ENCODE measurements at regions not wholly inside any gene's neighbourhood (a gene's known extent, or its start where the extent isn't known, plus 50 kb on each side); places are given as distances from the start of the nearest gene placed in this dataset.
A peak's percentile ranks its signal among the peaks of the same experiment; 100 is the strongest.

DNA sequence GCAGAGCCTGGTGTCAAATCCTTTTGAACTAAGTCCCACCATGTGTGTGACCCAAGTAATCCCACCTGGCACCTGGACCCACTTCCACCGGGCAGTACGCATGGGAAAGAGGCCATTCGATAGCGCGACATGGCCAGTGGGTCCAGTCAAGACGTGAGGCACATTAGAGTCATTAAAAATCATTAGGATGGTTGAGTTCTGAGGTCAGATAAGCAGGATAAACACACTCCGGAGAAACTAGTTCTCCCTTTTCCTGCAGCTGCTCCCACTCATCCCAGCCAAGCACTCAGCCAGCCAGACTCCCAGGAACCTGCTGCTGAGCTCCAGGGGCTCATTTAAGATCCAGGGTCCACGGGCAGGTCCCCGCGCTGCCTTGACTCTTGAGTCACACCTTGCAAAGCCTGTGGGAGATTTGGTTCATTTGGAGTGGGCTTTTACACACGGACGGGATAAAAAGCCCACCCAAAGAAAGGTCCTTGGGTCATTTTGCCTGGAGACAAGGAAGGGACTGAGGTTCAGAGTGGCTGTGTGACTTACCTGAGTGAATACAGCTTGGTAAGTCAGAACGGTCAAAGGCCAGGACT, 313.9 kb downstream of the BCL11B start:
- no peak for ATAC-seq
- no peak overlapping the region for H3K4me3 Mint-ChIP-seq
- peaks cover 7% of the 10 kb centered on the region for H3K4me1 Mint-ChIP-seq (ENCODE audit: low read depth)
- no peaks in the 10 kb centered on the region for H3K27me3 Mint-ChIP-seq (ENCODE audit: low read depth)
- H3K36me3 Mint-ChIP-seq (ENCODE audit: insufficient read depth): no peaks in the 10 kb centered on the region
- no peak for DNase-seq
- no peaks in the 10 kb centered on the region for H3K9me3 Mint-ChIP-seq

- H3K4me3 Mint-ChIP-seq: no peak overlapping the region
- H3K36me3 Mint-ChIP-seq (ENCODE audit: insufficient read depth): no peaks in the 10 kb centered on the region
- no peaks in the 10 kb centered on the region for H3K27me3 Mint-ChIP-seq (ENCODE audit: low read depth)
- H3K4me1 Mint-ChIP-seq (ENCODE audit: low read depth): peaks cover 12% of the 10 kb centered on the region
- no peaks in the 10 kb centered on the region for H3K9me3 Mint-ChIP-seq
- DNase-seq: no peak
- no peak for ATAC-seq
Measured at GRCh38 chr14:98958632-98959031, 313.4 kb downstream of the BCL11B start.

DNA sequence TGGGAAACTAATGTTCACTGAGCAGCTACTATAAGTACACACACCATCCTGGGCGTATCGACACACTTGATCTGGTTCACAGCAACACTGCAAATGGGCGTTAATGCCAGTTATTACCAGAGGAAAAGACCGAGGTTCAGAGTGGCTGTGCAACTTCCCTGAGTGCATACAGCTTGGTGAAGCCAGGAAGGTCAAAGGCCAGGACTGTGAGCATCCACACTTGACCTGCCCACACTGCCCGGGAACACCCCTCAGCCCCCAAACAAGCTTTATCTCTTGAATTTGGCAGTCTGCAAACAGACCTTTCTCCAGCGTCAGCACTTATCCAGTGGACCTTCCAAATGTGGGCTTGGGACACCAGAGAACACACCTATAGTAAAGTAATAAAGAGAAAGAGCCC, 312.6 kb downstream of the BCL11B start:
- ATAC-seq (no peak), DNase-seq (no peak)
- Mint-ChIP-seq H3K27me3 (ENCODE audit: low read depth) (no peaks in the 10 kb centered on the region), H3K4me3 (no peak overlapping the region), H3K4me1 (ENCODE audit: low read depth) (peaks cover 18% of the 10 kb centered on the region), H3K36me3 (ENCODE audit: insufficient read depth) (no peaks in the 10 kb centered on the region), H3K9me3 (no peaks in the 10 kb centered on the region)

- no peaks in the 10 kb centered on the region for H3K27me3 Mint-ChIP-seq (ENCODE audit: low read depth)
- no peaks in the 10 kb centered on the region for H3K36me3 Mint-ChIP-seq (ENCODE audit: insufficient read depth)
- H3K4me1 Mint-ChIP-seq (ENCODE audit: low read depth): peaks cover 25% of the 10 kb centered on the region
- no peak overlapping the region for H3K4me3 Mint-ChIP-seq
- ATAC-seq (no peak), DNase-seq (no peak)
- no peaks in the 10 kb centered on the region for H3K9me3 Mint-ChIP-seq
Measured at GRCh38 chr14:98959958-98960616, 311.9 kb downstream of the BCL11B start.

DNA sequence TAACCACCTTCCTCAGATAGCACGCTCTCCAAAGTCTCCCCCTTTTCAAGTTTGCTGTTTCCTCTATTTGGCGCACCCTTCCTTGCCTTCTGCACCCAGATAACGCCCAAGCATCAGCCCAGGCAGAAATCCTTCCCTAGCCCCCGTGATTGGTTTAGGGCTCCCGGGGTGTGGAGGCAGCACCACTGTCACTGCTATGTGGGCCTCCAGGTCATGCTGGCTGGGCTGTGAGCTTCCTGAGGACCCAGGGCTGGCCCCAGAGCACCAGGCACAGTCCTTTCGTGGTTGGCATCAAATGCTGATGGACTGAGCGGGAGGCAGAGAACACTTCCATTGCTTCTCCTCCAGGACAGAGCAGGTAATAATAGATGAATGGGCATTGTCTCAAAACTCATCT, 311.4 kb downstream of the BCL11B start:
- DNase-seq (no peak), ATAC-seq (no peak)
- H3K27me3 Mint-ChIP-seq (ENCODE audit: low read depth): no peaks in the 10 kb centered on the region
- H3K36me3 Mint-ChIP-seq (ENCODE audit: insufficient read depth): no peaks in the 10 kb centered on the region
- peaks cover 30% of the 10 kb centered on the region for H3K4me1 Mint-ChIP-seq (ENCODE audit: low read depth)
- no peaks in the 10 kb centered on the region for H3K9me3 Mint-ChIP-seq
- H3K4me3 Mint-ChIP-seq: no peak overlapping the region

- ATAC-seq: no peak
- Mint-ChIP-seq H3K36me3 (ENCODE audit: insufficient read depth) (no peaks in the 10 kb centered on the region), H3K9me3 (no peaks in the 10 kb centered on the region), H3K4me1 (ENCODE audit: low read depth) (peaks cover 32% of the 10 kb centered on the region), H3K27me3 (ENCODE audit: low read depth) (no peaks in the 10 kb centered on the region), H3K4me3 (no peak overlapping the region)
- no peak for DNase-seq
Measured at GRCh38 chr14:98961191-98961590, 310.8 kb downstream of the BCL11B start.

DNA sequence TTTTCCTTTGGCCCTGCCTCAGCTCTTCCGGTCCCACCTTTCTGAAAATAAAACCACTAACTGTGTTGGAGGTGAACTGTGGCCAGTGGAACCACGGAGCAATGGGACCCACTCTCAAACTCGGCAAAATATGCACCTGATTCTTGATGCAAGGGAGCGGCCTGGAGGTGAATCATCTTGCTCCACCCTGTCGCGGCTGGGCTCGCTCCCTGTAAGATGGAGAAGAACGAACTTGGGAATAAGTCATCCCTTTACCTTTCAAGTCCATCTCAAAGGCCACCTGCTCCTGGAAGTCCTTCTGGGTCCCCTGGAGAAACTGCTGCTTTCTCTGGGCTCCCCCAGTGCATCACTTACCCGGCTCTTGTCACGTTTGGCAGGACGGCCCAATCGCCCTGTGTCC, 309.9 kb downstream of the BCL11B start:
- ATAC-seq (no peak), DNase-seq (no peak)
- Mint-ChIP-seq H3K4me3 (no peak overlapping the region), H3K9me3 (no peaks in the 10 kb centered on the region), H3K4me1 (ENCODE audit: low read depth) (peaks cover 32% of the 10 kb centered on the region), H3K27me3 (ENCODE audit: low read depth) (no peaks in the 10 kb centered on the region), H3K36me3 (ENCODE audit: insufficient read depth) (no peaks in the 10 kb centered on the region)

DNA sequence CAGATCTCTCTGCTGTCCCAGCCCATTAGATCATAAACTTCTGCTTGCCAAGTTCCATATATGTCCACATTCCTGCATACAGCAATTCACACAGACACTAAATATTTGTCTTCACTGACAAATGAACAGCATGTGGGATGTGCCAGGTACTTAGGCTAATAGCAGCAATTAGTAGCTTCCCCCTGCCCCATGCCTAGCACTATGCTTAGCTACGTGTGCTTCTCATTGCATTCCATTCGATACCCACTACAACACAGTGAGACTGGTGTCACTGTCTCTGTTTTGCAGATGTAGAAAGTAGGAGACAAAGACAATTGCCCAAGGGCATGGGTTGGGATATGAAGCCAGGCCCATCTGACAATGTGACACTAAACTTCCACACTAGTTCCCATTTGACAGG, 308.4 kb downstream of the BCL11B start:
- Mint-ChIP-seq H3K27me3 (ENCODE audit: low read depth) (no peaks in the 10 kb centered on the region), H3K36me3 (ENCODE audit: insufficient read depth) (no peaks in the 10 kb centered on the region), H3K9me3 (no peaks in the 10 kb centered on the region), H3K4me3 (no peak overlapping the region), H3K4me1 (ENCODE audit: low read depth) (peaks cover 32% of the 10 kb centered on the region)
- DNase-seq (no peak), ATAC-seq (no peak)

GRCh38 chr14:98964171-98964570, 307.8 kb downstream of the BCL11B start:
- H3K4me3 Mint-ChIP-seq: no peak overlapping the region
- peaks cover 32% of the 10 kb centered on the region for H3K4me1 Mint-ChIP-seq (ENCODE audit: low read depth)
- peak; percentile 31 to 43 for ATAC-seq
- no peaks in the 10 kb centered on the region for H3K36me3 Mint-ChIP-seq (ENCODE audit: insufficient read depth)
- no peaks in the 10 kb centered on the region for H3K27me3 Mint-ChIP-seq (ENCODE audit: low read depth)
- DNase-seq: no peak
- no peaks in the 10 kb centered on the region for H3K9me3 Mint-ChIP-seq

- Mint-ChIP-seq H3K4me3 (no peak overlapping the region), H3K4me1 (ENCODE audit: low read depth) (peaks cover 30% of the 10 kb centered on the region), H3K36me3 (ENCODE audit: insufficient read depth) (no peaks in the 10 kb centered on the region), H3K9me3 (no peaks in the 10 kb centered on the region), H3K27me3 (ENCODE audit: low read depth) (no peaks in the 10 kb centered on the region)
- ATAC-seq: no peak
- DNase-seq: no peak
Measured at GRCh38 chr14:98965076-98965475, 306.9 kb downstream of the BCL11B start.

DNA sequence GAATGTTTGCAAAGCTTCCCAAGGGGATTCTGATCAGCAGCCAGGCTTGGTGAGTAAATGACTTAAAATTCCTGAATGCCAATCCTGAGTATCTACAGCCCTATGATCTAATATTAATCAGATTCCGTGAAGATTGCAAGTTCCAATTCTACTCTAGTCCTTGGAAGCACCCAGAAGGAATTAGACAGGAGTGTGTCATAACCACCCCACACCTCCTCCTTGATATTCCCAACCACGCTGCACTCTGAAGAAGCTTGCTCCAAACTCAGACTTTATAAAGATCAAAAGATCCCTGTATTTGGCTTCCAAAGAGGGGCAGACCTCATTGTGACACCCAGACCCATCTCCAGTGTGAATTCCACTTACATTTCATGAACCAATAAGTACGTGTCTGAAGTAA, 306.0 kb downstream of the BCL11B start:
- Mint-ChIP-seq H3K27me3 (ENCODE audit: low read depth) (no peaks in the 10 kb centered on the region), H3K4me1 (ENCODE audit: low read depth) (peaks cover 30% of the 10 kb centered on the region), H3K36me3 (ENCODE audit: insufficient read depth) (no peaks in the 10 kb centered on the region), H3K4me3 (no peak overlapping the region), H3K9me3 (no peaks in the 10 kb centered on the region)
- no peak for ATAC-seq
- no peak for DNase-seq

DNA sequence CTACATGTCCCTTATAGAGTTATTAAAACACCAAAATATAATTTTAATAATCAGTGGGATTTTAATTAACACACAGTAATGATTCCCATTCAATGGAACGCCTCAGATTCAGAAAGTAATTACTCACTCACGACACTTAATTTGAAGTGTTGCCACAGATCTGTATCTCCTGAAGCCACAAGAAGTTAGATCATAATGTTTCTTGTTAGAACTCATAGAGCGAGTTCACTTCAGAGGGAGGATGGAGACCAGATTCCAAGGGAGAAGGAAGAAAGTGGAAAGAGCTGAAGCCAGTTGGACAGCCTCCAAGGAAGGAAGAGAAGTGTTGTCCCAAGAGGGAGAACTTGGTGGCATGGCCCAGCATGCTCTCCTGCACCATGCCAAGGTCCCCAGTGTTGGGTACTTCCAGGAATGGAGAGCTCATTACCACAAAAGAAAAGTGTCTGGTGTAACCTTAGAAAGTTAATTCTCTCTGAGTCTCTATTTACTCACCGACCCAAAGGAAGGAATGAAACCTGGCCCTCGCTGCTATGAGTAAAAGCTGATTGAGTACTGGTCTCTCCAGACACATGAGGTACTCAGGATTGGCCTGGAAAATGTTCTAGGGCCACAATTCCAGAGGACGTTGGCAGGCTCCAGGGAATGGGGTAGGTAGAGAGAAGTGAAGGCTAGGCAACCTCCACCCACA, 305.4 kb downstream of the BCL11B start:
- peak in 1 of 2 donors; percentile 27 for ATAC-seq
- Mint-ChIP-seq H3K4me3 (no peak overlapping the region), H3K4me1 (ENCODE audit: low read depth) (peaks cover 30% of the 10 kb centered on the region), H3K27me3 (ENCODE audit: low read depth) (no peaks in the 10 kb centered on the region), H3K9me3 (no peaks in the 10 kb centered on the region), H3K36me3 (ENCODE audit: insufficient read depth) (no peaks in the 10 kb centered on the region)
- DNase-seq: no peak

DNA sequence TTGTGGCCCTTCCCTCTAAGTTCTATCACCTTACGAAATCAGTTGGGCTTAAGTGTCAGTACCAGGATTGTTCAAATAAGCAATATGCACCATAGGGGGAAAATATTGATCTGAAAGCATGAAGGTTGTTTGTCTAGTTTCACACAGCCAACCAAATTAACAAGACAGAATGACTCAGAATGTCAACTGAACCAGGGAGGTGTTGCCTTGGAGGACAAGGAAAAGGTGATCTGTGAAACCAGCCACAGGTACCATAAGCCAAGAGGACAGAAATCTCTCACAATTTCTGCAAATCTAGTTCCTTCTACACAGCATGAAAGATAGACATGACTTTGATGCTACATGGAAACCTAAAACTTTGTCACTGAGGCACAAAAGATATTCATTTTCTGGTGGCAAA, 297.9 kb downstream of the BCL11B start:
- Mint-ChIP-seq H3K9me3 (peaks cover 10% of the 10 kb centered on the region), H3K36me3 (ENCODE audit: insufficient read depth) (no peaks in the 10 kb centered on the region), H3K27me3 (ENCODE audit: low read depth) (no peaks in the 10 kb centered on the region), H3K4me1 (ENCODE audit: low read depth) (no peaks in the 10 kb centered on the region), H3K4me3 (no peak overlapping the region)
- no peak for ATAC-seq
- DNase-seq: no peak

DNA sequence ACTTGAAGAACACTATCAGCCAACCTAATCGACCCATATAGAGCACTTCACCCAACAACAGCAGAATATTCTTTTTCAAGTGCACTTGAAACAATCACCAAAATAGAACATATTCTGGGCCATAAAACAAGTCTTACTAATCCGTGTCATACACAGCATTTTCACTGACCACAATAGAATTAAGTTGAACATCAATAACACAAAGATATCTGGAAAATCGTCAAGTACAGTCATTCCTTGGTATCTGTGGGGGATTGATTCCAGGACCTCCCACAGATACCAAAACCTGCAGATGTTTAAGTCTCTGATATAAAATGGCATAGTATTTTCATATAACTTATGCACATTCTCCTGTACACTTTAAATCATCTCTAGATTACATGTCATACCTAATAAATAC, 295.7 kb downstream of the BCL11B start:
- Mint-ChIP-seq H3K4me1 (ENCODE audit: low read depth) (peaks cover 2% of the 10 kb centered on the region), H3K36me3 (ENCODE audit: insufficient read depth) (no peaks in the 10 kb centered on the region), H3K9me3 (peaks cover 10% of the 10 kb centered on the region), H3K27me3 (ENCODE audit: low read depth) (no peaks in the 10 kb centered on the region), H3K4me3 (no peak overlapping the region)
- no peak for DNase-seq
- ATAC-seq: no peak

- Mint-ChIP-seq H3K9me3 (peaks cover 10% of the 10 kb centered on the region), H3K36me3 (ENCODE audit: insufficient read depth) (no peaks in the 10 kb centered on the region), H3K4me3 (no peak overlapping the region), H3K27me3 (ENCODE audit: low read depth) (no peaks in the 10 kb centered on the region), H3K4me1 (ENCODE audit: low read depth) (peaks cover 4% of the 10 kb centered on the region)
- DNase-seq: no peak
- ATAC-seq: no peak
Measured at GRCh38 chr14:98977451-98977850, 294.5 kb downstream of the BCL11B start.
